Endothelial cell of umbilical vein (primary cell): ENCODE measurements at regions not wholly inside any gene's neighbourhood (a gene's known extent, or its start where the extent isn't known, plus 50 kb on each side); places are given as distances from the start of the nearest gene placed in this dataset.

Experiments used
- BruUV-seq: library from RNA; stranded (reverse); fragments of 400-500 nt; replicated peaks from 2 replicates; lab custom pipeline; 2021; lab: Mats Ljungman, UMichigan
- CTCF ChIA-PET: fragments of 300-600, 350-600 bp; sonication (Branson Sonifier 250); formaldehyde crosslinking; loops from one replicate; lab custom pipeline; 2021; ENCODE audit warnings: antibody characterized with exemption, inconsistent platforms; lab: Charles Lee
- POLR2A ChIA-PET: fragments of 300-600, 350-600 bp; sonication (Branson Sonifier 250); formaldehyde crosslinking; loops from one replicate; lab custom pipeline; 2021; ENCODE audit warnings: antibody characterized with exemption, inconsistent platforms; lab: Charles Lee
- DNase-seq: peaks from one replicate; pipeline ENCODE4 v3.0.0-alpha.2; 2011; ENCODE audit warnings: low read depth, low spot score
- FAIRE-seq: peaks from 2 replicates; lab custom pipeline; 2011; peaks lifted over from hg19 to GRCh38; lab: Jason Lieb, UNC
- H2AFZ ChIP-seq: 2 replicates; pipeline ENCODE4 v1.6.0; 2012; ENCODE audit warnings: low read depth, low read length, control low read depth, inconsistent platforms
- H3K27ac ChIP-seq: 2 replicates; pipeline ENCODE4 v1.5.1; 2011; ENCODE audit warnings: low read depth, mild to moderate bottlenecking, control low read depth, low read length, moderate library complexity; ENCODE audit not compliant: insufficient read depth
- H3K27me3 ChIP-seq, 2 experiments: 2 replicates each; pipeline versions ENCODE4 v1.6.0 to v1.6.1; 2011; ENCODE audit warnings: low read length in 2 of 2, mixed read lengths in 1 of 2; ENCODE audit not compliant: control insufficient read depth in 2 of 2, insufficient read depth in 2 of 2
- H3K36me3 ChIP-seq, 2 experiments: 2 replicates in 1 of 2; 3 replicates in 1 of 2; pipeline ENCODE4 v1.5.1; 2011; ENCODE audit warnings: low read length in 2 of 2, mild to moderate bottlenecking in 1 of 2, moderate library complexity in 1 of 2; ENCODE audit not compliant: control insufficient read depth in 2 of 2, insufficient read depth in 2 of 2; ENCODE audit errors: extremely low read depth in 1 of 2
- H3K4me1 ChIP-seq: 3 replicates; pipeline ENCODE4 v1.5.1; 2011; ENCODE audit warnings: mild to moderate bottlenecking, low read length; ENCODE audit not compliant: control insufficient read depth, insufficient read depth; ENCODE audit errors: extremely low read depth
- H3K4me2 ChIP-seq: 2 replicates; pipeline ENCODE4 v1.6.1; 2011; ENCODE audit warnings: low read length, control low read depth, mixed read lengths; ENCODE audit not compliant: insufficient read depth
- H3K4me3 ChIP-seq, 3 experiments: fragments of 200-600 bp in 1 of 3; sonication (generic), shearing (Covaris generic) in 1 of 3; replicated peaks in 1 of 3; 2 replicates each; pipeline ENCODE4 v1.5.1; 2011 to 2016; ENCODE audit warnings: control low read depth in 3 of 3, low read length in 3 of 3, mild to moderate bottlenecking in 2 of 3, inconsistent platforms in 1 of 3, low read depth in 1 of 3, moderate library complexity in 1 of 3; ENCODE audit not compliant: insufficient read depth in 1 of 3
- H3K79me2 ChIP-seq: 2 replicates; pipeline ENCODE4 v1.6.0; 2012; ENCODE audit warnings: low read length, inconsistent platforms; ENCODE audit not compliant: control insufficient read depth, insufficient read depth
- H3K9ac ChIP-seq: replicated peaks from 2 replicates; pipeline ENCODE3; 2011; ENCODE audit warnings: low read length, control low read depth; ENCODE audit not compliant: insufficient read depth; ENCODE audit errors: extremely low read depth
- H3K9me1 ChIP-seq: replicated peaks from 3 replicates; pipeline ENCODE4 v1.6.0; 2011; ENCODE audit warnings: mild to moderate bottlenecking, low read length; ENCODE audit not compliant: control insufficient read depth, insufficient read depth; ENCODE audit errors: extremely low read depth
- H3K9me3 ChIP-seq: replicated peaks from 2 replicates; pipeline ENCODE4 v1.5.1; 2012; ENCODE audit warnings: low read length, inconsistent platforms; ENCODE audit not compliant: control insufficient read depth, insufficient read depth
- H4K20me1 ChIP-seq: replicated peaks from 2 replicates; pipeline ENCODE3; 2011; ENCODE audit warnings: mild to moderate bottlenecking, low read length; ENCODE audit not compliant: control insufficient read depth, insufficient read depth; ENCODE audit errors: extremely low read depth
- CTCF ChIP-seq, 2 donors: IDR thresholded peaks; 1 replicate in 1 of 2; 2 replicates in 1 of 2; pipeline ENCODE4 v1.5.1; 2011; ENCODE audit warnings: low read length in 2 of 2, mild to moderate bottlenecking in 2 of 2, moderate library complexity in 2 of 2, control low read depth in 1 of 2, inconsistent platforms in 1 of 2, low read depth in 1 of 2; ENCODE audit not compliant: insufficient read depth in 1 of 2; ENCODE audit errors: extremely low read depth in 1 of 2
- EZH2 ChIP-seq: IDR thresholded peaks from 2 replicates; pipeline ENCODE4 v1.6.1; 2012; ENCODE audit warnings: borderline replicate concordance, low read depth, mild to moderate bottlenecking, moderate library complexity, low read length, inconsistent platforms; ENCODE audit not compliant: severe bottlenecking
- FOS ChIP-seq: IDR thresholded peaks from 2 replicates; pipeline ENCODE4 v1.6.1; 2011; ENCODE audit warnings: mild to moderate bottlenecking, low read length, moderate library complexity, borderline replicate concordance; ENCODE audit not compliant: insufficient read depth
- GATA2 ChIP-seq: IDR thresholded peaks from 2 replicates; pipeline ENCODE4 v1.7.0; 2011; ENCODE audit warnings: low read depth, mild to moderate bottlenecking, moderate library complexity, mixed read lengths, low read length; ENCODE audit not compliant: insufficient read length, insufficient read depth
- MAX ChIP-seq: IDR thresholded peaks from 2 replicates; pipeline ENCODE4 v1.6.1; 2011; ENCODE audit not compliant: insufficient read depth, insufficient read length
- MYC ChIP-seq: IDR thresholded peaks from one replicate; pipeline ENCODE4 v1.6.1; 2011; ENCODE audit warnings: mild to moderate bottlenecking, low read depth, low read length
- dilution Hi-C: fragments of 300-500 bp; cut with MboI; formaldehyde crosslinking; loops from one replicate; pipeline ENCODE4 v1.15.0; 2019; ENCODE audit warnings: low sequenced_read_pairs; ENCODE audit not compliant: extremely low pct_ligation_motif_present
- intact Hi-C: fragments of 100-400 bp; cut with micrococcal nuclease; formaldehyde crosslinking; loops from one replicate; pipeline ENCODE4 v1.10.0; 2022

- H3K9me3 ChIP-seq, result no peaks in the 10 kb centered on the region
- no peaks in the 10 kb centered on the region for H3K27me3 ChIP-seq
- no peak overlapping the region for H3K9ac ChIP-seq
- H3K79me2 ChIP-seq, result no peaks in the 10 kb centered on the region
- no peak overlapping the region for H2AFZ ChIP-seq
- intact Hi-C loops (no loop called here), dilution Hi-C loops (no loop called here)
- no peaks in the 10 kb centered on the region for H4K20me1 ChIP-seq
- H3K4me1 ChIP-seq, result no peaks in the 10 kb centered on the region
- no peak for DNase-seq
- BruUV-seq, result no TSS peak
- no peaks in the 10 kb centered on the region for H3K9me1 ChIP-seq
- ChIA-PET CTCF (interaction anchor here (0.7 to 7.6 kb wide), 5 partner anchors 218 to 1245 kb away, joined by 3 to 119 read pairs (median 10); no protein-coding TSS in a partner anchor), POLR2A (no interaction called here)
- TF ChIP-seq MAX, result no peak
- TF ChIP-seq CTCF (IDR thresholded peaks at IDR 0.05; ENCODE audit: extremely low read depth in 1 of 2, insufficient read depth in 1 of 2, low read depth in 1 of 2, low read length in 2 of 2), result no peak
- H3K27ac ChIP-seq, result no peak overlapping the region
- no peak for FAIRE-seq
- H3K4me3 ChIP-seq, result no peak overlapping the region
- H3K4me2 ChIP-seq, result no peak overlapping the region
- no peaks in the 10 kb centered on the region for H3K36me3 ChIP-seq
Observed at GRCh38 chr6:191487-192312, 100.6 kb upstream of the DUSP22 start.

GRCh38 chr6:192313-192664 is 100.0 kb upstream of the DUSP22 start:
- TF ChIP-seq MAX (no peak), CTCF (IDR thresholded peaks at IDR 0.05; ENCODE audit: extremely low read depth in 1 of 2, insufficient read depth in 1 of 2, low read depth in 1 of 2, low read length in 2 of 2) (no peak), FOS (no peak), MYC (no peak), EZH2 (no peak), GATA2 (no peak)
- H3K36me3 ChIP-seq, result no peaks in the 10 kb centered on the region
- H3K4me1 ChIP-seq, result no peaks in the 10 kb centered on the region
- CTCF ChIA-PET, result interaction anchor here (1.1 to 7.6 kb wide), 3 partner anchors 218 to 1244 kb away, joined by 3 to 119 read pairs (median 10); no protein-coding TSS in a partner anchor
- no peaks in the 10 kb centered on the region for H4K20me1 ChIP-seq
- no peaks in the 10 kb centered on the region for H3K79me2 ChIP-seq
- no TSS peak for BruUV-seq
- no peaks in the 10 kb centered on the region for H3K27me3 ChIP-seq
- DNase-seq (no peak), FAIRE-seq (no peak)
- H3K9ac ChIP-seq, result no peak overlapping the region
- H2AFZ ChIP-seq, result no peak overlapping the region
- intact Hi-C loops (no loop called here), dilution Hi-C loops (no loop called here)
- no peaks in the 10 kb centered on the region for H3K9me3 ChIP-seq
- POLR2A ChIA-PET, result no interaction called here
- no peaks in the 10 kb centered on the region for H3K9me1 ChIP-seq
- H3K27ac ChIP-seq, result no peak overlapping the region
- H3K4me3 ChIP-seq, result no peak overlapping the region
- H3K4me2 ChIP-seq, result no peak overlapping the region
